Vagina (tissue), 2 donors: ENCODE measurements at regions not wholly inside any gene's neighbourhood (a gene's known extent, or its start where the extent isn't known, plus 50 kb on each side); places are given as distances from the start of the nearest gene placed in this dataset.

ENCODE experiments used
- CTCF ChIP-seq, 3 experiments: fragments of 450-650 bp in 2 of 3; fragments of 200-600 bp in 1 of 3; sonication (generic) in 1 of 3; IDR thresholded peaks; one replicate each; pipeline ENCODE4 v1.5.1; 2017 to 2019; ENCODE audit warnings: antibody characterized with exemption in 3 of 3, mild to moderate bottlenecking in 2 of 3, moderate library complexity in 2 of 3
- POLR2A ChIP-seq, 2 donors: fragments of 450-650 bp; IDR thresholded peaks; one replicate each; pipeline ENCODE4 v1.6.1; 2017; ENCODE audit warnings: antibody characterized with exemption in 2 of 2, mild to moderate bottlenecking in 2 of 2, moderate library complexity in 2 of 2
- POLR2AphosphoS5 ChIP-seq, 2 donors: sonication (generic); formaldehyde crosslinking; IDR thresholded peaks; one replicate each; pipeline ENCODE4 v1.9.0; 2017; ENCODE audit warnings: antibody characterized with exemption in 2 of 2, mild to moderate bottlenecking in 2 of 2, low read depth in 1 of 2; ENCODE audit not compliant: insufficient read depth in 1 of 2

GRCh38 chr2:47277987-47278386 is 91.1 kb upstream of the EPCAM start:
- TF ChIP-seq CTCF (IDR thresholded peaks at IDR 0.05) (no peak), POLR2A (IDR thresholded peaks at IDR 0.05) (no peak), POLR2AphosphoS5 (IDR thresholded peaks at IDR 0.05; ENCODE audit: insufficient read depth in 1 of 2, low read depth in 1 of 2) (no peak)
